A673 (cell line): ENCODE measurements at regions not wholly inside any gene's neighbourhood (a gene's known extent, or its start where the extent isn't known, plus 50 kb on each side); places are given as distances from the start of the nearest gene placed in this dataset.

ENCODE experiments used
- BruUV-seq: library from RNA; stranded (reverse); fragments of 400-500 nt; replicated peaks from 2 replicates; lab custom pipeline; 2021; lab: Mats Ljungman, UMichigan
- CTCF ChIA-PET: fragments of 300-600 bp; sonication (Branson Sonifier 250); formaldehyde crosslinking; loops from one replicate; lab custom pipeline; 2022; ENCODE audit warnings: antibody characterized with exemption; lab: Charles Lee
- POLR2A ChIA-PET: fragments of 300-600 bp; sonication (Branson Sonifier 250); formaldehyde crosslinking; loops from one replicate; lab custom pipeline; 2022; ENCODE audit warnings: antibody characterized with exemption; ENCODE audit not compliant: low non-redundant PET; lab: Charles Lee
- DNase-seq: peaks from one replicate; pipeline ENCODE4 v3.0.0-alpha.2; 2015; ENCODE audit warnings: low spot score
- H3K27ac ChIP-seq: fragments of 200-600 bp; sonication (generic); 2 replicates; pipeline ENCODE4 v1.5.1; 2016; ENCODE audit warnings: mixed run types, low read depth, mild to moderate bottlenecking, mixed read lengths, antibody characterized with exemption, low read length; ENCODE audit not compliant: poor library complexity, severe bottlenecking
- H3K27me3 ChIP-seq: fragments of 200-600 bp; sonication (generic); replicated peaks from 2 replicates; pipeline ENCODE4 v1.6.1; 2017; ENCODE audit warnings: mixed run types, low read depth, mild to moderate bottlenecking, mixed read lengths, antibody characterized with exemption, low read length; ENCODE audit not compliant: insufficient read depth, poor library complexity
- H3K36me3 ChIP-seq: fragments of 200-600 bp; sonication (generic); 2 replicates; pipeline ENCODE4 v1.6.1; 2016; ENCODE audit warnings: mixed run types, mild to moderate bottlenecking, mixed read lengths, antibody characterized with exemption, low read length; ENCODE audit not compliant: insufficient read depth, poor library complexity, severe bottlenecking
- H3K4me1 ChIP-seq: fragments of 200-600 bp; sonication (generic); 2 replicates; pipeline ENCODE4 v1.6.1; 2017; ENCODE audit warnings: mixed run types, mild to moderate bottlenecking, mixed read lengths, antibody characterized with exemption, low read length; ENCODE audit not compliant: insufficient read depth, poor library complexity, severe bottlenecking
- H3K4me3 ChIP-seq: fragments of 200-600 bp; sonication (generic); 2 replicates; pipeline ENCODE4 v1.5.1; 2016; ENCODE audit warnings: low read depth, mixed run types, mild to moderate bottlenecking, mixed read lengths, low read length; ENCODE audit not compliant: poor library complexity, severe bottlenecking
- H3K9me3 ChIP-seq: fragments of 200-600 bp; sonication (generic); 2 replicates; pipeline ENCODE4 v1.6.1; 2016; ENCODE audit warnings: mixed run types, low read depth, mild to moderate bottlenecking, mixed read lengths, antibody characterized with exemption, low read length; ENCODE audit not compliant: poor library complexity, severe bottlenecking
- CTCF ChIP-seq: fragments of 300-800, 200-600 bp; sonication (generic); conservative IDR thresholded peaks from 2 replicates; pipeline ENCODE4 v1.5.1; 2017; ENCODE audit warnings: low read depth, mild to moderate bottlenecking, antibody characterized with exemption, low read length, moderate library complexity, mixed read lengths
- EZH2 ChIP-seq: fragments of 200-600 bp; sonication (generic); IDR thresholded peaks from 2 replicates; pipeline ENCODE4 v1.6.1; 2017; ENCODE audit warnings: borderline replicate concordance, low read depth, mild to moderate bottlenecking, mixed read lengths, antibody characterized with exemption, low read length; ENCODE audit not compliant: poor library complexity, severe bottlenecking
- intact Hi-C: fragments of 100-400 bp; cut with micrococcal nuclease; formaldehyde crosslinking; loops from one replicate; pipeline ENCODE4 v1.10.0; 2022; ENCODE audit not compliant: unreplicated experiment

- Histone ChIP-seq H3K4me3 (no peak overlapping the region), H3K36me3 (no peaks in the 10 kb centered on the region), H3K27me3 (no peaks in the 10 kb centered on the region), H3K4me1 (peaks cover 18% of the 10 kb centered on the region), H3K9me3 (no peaks in the 10 kb centered on the region), H3K27ac (no peak overlapping the region)
- ChIA-PET CTCF (no interaction called here), POLR2A (no interaction called here)
- TF ChIP-seq EZH2 (no peak), CTCF (no peak)
- intact Hi-C loops, result no loop called here
- DNase-seq, result no peak
- BruUV-seq, result no TSS peak
Measured at GRCh38 chr4:28232951-28233350, 1372.3 kb downstream of the STIM2 start.

- CTCF ChIA-PET, result no interaction called here
- no peak for TF ChIP-seq CTCF
- TF ChIP-seq EZH2, result no peak
- H3K9me3 ChIP-seq, result no peaks in the 10 kb centered on the region
- DNase-seq, result no peak
- H3K27ac ChIP-seq, result no peak overlapping the region
- intact Hi-C loops, result no loop called here
- POLR2A ChIA-PET, result no interaction called here
- H3K36me3 ChIP-seq, result no peaks in the 10 kb centered on the region
- no TSS peak for BruUV-seq
- no peak overlapping the region for H3K4me3 ChIP-seq
- H3K4me1 ChIP-seq, result peaks cover 18% of the 10 kb centered on the region
- no peaks in the 10 kb centered on the region for H3K27me3 ChIP-seq
Measured at GRCh38 chr4:28233724-28234123, 1373.1 kb downstream of the STIM2 start.

- Histone ChIP-seq H3K4me1 (peaks cover 20% of the 10 kb centered on the region), H3K27ac (peak overlapping the region; percentile 14), H3K36me3 (no peaks in the 10 kb centered on the region), H3K9me3 (no peaks in the 10 kb centered on the region), H3K4me3 (no peak overlapping the region), H3K27me3 (no peaks in the 10 kb centered on the region)
- TF ChIP-seq EZH2, result no peak
- no peak for TF ChIP-seq CTCF
- intact Hi-C loops, result loop anchor here (2.0 kb wide), 1 partner anchor 112 kb away; no protein-coding TSS in a partner anchor
- ChIA-PET CTCF (no interaction called here), POLR2A (no interaction called here)
- BruUV-seq, result no TSS peak
- peak; percentile 72 for DNase-seq
Measured at GRCh38 chr4:28238876-28239275, 1378.2 kb downstream of the STIM2 start.
